Activated CD8-positive, alpha-beta memory T cell treated with anti-CD3 and anti-CD28 coated beads, Interleukin-2, amount 50 U/mL, for 1 hour (primary cell): ENCODE measurements at regions not wholly inside any gene's neighbourhood (a gene's known extent, or its start where the extent isn't known, plus 50 kb on each side); places are given as distances from the start of the nearest gene placed in this dataset.

Source experiments
- DNase-seq: peaks from one replicate; pipeline ENCODE4 v3.0.0-alpha.2; 2020; ENCODE audit errors: extremely low read depth

GRCh38 chr10:10938676-10939075 is 79.0 kb upstream of the CELF2 start:
- no peak for DNase-seq

GRCh38 chr10:10941127-10941730 is 76.4 kb upstream of the CELF2 start:
- no peak for DNase-seq

DNA sequence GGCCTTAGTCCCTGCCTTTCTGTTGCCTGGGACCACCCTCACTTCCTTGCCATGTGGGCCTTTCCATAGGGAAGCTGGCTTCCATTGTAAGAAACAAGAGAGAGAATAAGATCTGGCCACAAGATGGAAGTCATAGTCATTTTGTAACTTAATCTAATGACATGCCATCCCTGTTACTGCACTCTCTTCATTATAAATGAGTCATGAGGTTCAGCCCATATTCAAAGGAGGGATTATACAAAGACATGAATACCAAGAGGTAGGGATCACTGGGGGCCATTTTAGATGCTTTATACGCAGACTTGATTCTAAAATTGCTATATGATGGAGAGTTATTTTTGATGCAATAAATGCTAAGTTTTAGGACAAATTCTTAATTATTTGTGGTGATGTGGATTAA is 75.2 kb upstream of the CELF2 start:
- no peak for DNase-seq

DNA sequence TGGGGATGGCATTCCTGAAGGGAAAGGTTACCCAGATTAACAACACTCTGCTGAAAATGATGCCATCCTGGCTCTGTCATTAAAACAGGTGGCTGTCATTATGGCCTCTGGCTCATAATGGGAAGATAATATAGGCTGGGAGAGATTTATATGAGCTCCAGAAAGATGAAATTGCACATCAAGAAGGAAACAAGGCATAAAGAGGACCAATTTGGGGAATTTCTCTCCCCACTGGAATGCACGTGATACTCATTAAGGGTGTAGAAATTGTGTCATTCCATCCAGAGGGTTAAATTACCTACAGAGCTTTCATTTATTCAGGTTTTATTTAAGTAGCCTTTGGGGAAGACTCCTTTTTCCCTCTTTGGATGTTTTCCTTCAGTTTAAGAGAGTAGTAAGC is 71.6 kb upstream of the CELF2 start:
- DNase-seq: no peak

- DNase-seq: no peak
Measured at GRCh38 chr10:10946801-10947200, 70.9 kb upstream of the CELF2 start.

DNA sequence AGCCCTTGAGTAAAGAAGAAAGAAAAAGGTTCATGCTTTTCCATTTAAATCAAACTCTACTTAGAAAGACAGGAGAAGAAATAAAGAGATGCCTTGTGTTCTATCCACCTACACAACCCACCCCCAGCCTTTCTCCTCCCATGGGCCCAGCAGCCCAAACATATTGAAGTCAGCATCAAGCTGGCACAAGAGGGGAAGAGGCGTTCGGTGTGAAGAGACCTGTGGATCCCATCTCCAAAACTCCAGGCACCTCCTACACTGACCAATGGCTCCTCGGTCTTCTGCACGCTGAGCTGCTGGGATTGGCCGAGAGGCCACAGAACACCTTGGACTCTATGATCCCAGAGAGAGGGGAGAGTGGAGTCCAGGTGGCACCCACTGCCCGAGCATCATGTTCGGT is 66.0 kb upstream of the CELF2 start:
- DNase-seq: no peak

DNA sequence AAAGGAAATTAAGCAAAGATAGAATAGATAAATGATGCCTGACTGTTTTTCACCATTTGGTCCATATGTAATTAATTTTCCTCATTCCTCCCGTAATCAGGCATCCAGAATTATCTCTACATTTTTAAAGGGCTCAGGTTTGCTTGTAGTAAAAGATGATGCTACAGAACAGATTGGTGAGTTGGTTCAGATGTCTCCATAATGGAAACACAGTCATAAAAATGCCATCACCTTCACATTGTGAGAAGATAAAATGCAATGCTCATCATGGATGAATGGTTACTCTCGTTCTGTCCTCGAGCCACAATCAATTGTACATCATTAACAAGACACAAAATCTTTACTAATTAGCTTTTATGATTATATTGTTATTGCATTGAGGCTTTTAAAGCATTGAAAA is 64.9 kb upstream of the CELF2 start:
- DNase-seq: no peak

DNA sequence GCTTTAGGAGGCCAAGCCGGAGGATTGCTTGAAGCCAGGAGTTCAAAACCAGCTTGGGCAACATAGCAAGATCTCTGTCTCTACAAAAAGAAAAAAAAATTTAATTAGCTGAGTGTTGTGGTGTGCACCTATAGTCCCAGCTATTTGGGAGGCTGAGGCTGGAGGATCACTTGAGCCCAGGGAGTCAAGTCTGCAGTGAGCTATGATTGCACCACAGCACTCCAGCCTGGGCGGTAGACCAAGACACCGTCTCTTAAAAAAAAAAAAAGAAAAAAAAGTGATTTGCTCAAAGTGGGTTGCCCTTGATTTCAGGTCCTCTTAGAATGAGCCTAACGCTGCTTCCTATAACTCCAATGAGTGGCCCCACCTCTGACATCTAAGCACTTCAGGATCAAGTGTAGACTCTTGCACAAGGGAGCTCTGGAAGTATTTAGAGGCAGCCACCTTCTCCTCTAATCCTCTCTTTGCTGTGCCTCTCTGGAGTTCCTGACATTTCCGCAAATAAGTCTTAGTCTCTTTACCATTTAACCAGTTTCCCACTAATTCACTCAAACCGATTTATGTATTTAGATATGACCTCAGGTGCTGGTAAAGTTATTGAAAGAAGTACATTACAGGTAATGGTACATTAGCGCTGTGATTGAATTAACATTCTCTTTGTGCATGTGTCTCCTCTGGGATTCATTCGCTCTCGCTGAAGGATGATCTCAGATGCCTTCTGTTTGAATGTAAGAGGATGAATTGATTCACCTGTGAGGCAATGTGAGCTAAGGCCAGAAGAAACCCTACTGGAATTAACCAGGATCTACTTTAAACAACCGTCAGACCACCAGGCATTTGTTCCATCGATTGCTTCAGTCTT is 60.8 kb upstream of the CELF2 start:
- DNase-seq: no peak

GRCh38 chr10:10958041-10958440 is 59.6 kb upstream of the CELF2 start:
- DNase-seq: no peak

GRCh38 chr10:10959666-10960065 is 58.0 kb upstream of the CELF2 start:
- no peak for DNase-seq

- no peak for DNase-seq
Measured at GRCh38 chr10:10960534-10960933, 57.1 kb upstream of the CELF2 start.

- DNase-seq: no peak
Measured at GRCh38 chr10:10961072-10961471, 56.6 kb upstream of the CELF2 start.

GRCh38 chr10:10967029-10967428 is 50.6 kb upstream of the CELF2 start:
- no peak for DNase-seq

DNA sequence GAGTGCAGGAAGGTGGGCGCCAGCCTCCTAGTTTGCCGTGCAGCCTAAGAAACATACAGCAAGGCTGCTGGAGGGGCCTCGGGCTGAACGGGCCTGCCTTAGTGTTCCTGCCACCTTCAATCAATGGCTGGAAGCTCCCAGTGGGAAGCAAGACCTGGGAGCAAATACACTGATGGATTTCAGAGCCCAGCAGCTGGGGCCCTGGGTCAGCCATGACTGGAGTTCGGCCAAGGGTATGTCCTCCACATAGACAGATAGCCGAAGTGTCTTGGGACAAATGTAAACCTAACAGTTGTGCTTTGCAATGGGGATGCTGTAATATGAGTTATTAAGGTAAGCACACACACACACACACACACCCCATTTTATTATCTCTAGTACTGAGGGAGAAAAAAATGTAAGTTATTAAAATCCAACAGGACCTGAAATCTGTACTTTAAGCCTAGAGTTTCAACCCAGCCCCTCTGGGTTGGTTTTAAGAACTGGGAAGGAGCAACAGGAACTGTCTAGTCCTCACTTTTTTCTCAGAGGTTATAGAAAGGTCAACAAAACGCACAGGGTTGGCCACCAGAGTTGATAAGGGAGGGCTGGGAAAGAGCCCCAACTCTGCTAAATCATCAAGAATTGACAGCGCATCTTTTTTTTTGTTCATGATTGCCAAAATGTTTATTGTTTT is 50.0 kb upstream of the CELF2 start:
- no peak for DNase-seq
